ENCODE measurements at regions not wholly inside any gene's neighbourhood (a gene's known extent, or its start where the extent isn't known, plus 50 kb on each side); places are given as distances from the start of the nearest gene placed in this dataset.

GRCh38 chr1:43047135-43047534 lies 88.5 kb upstream of the SLC2A1 start:
- TF ChIP-seq CTCF (IDR thresholded peaks at IDR 0.05), result no peak
- TF ChIP-seq POLR2A (IDR thresholded peaks at IDR 0.05), result no peak
